ENCODE measurements at regions not wholly inside any gene's neighbourhood (a gene's known extent, or its start where the extent isn't known, plus 50 kb on each side); places are given as distances from the start of the nearest gene placed in this dataset.

DNA sequence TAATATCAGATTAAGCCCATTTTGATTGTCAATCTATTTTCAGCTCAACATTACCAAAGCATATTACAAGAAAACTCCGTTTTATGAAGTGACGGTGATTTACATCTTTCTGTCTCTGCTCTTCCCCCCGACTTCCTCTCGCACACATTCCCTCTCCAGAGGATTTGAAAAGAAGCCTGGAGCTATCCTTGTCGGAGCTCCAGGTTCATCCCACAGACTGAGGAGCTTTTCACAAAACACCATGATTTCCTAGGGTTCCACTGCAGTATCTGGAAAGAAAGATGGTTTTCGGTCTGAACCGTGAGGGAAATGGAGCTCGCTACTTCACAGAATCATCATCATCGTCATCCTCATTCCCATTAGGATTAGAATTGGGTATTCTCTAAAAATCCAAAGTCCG, 655.5 kb upstream of the MGMT start:
- Histone ChIP-seq H3K36me3 (ENCODE audit: insufficient read depth) (no peaks in the 10 kb centered on the region), H3K27ac (ENCODE audit: low read depth) (no peak overlapping the region), H3K4me1 (ENCODE audit: insufficient read depth) (no peaks in the 10 kb centered on the region), H3K4me3 (ENCODE audit: low read depth, low read length) (no peak overlapping the region)
- DNase-seq (ENCODE audit: extremely low spot score): no peak
- WGBS: 77% methylated on average over 10 of the region's 10 CpGs

DNA sequence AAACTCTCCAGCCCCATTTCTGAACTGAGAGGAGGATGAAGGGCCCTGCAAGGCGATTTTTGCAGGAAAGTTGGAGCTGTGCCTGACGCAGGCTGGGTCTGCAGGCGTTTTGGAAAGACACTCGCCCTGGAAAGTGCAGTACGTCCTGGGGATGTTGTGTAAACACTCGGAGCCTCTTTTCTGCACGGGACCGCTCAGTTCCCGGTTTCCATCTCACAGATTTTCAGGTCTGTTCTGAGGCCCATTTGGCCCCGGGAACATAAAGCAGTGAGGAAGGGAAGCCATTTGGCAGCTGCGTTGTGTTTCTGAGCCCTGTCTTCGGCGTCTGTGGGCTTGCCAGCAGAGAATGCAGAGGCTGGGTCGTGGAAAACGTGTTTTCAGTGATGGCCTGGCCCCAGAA, 655.0 kb upstream of the MGMT start:
- Histone ChIP-seq H3K36me3 (ENCODE audit: insufficient read depth) (no peaks in the 10 kb centered on the region), H3K4me3 (ENCODE audit: low read depth, low read length) (no peak overlapping the region), H3K4me1 (ENCODE audit: insufficient read depth) (no peaks in the 10 kb centered on the region), H3K27ac (ENCODE audit: low read depth) (no peak overlapping the region)
- no peak for DNase-seq (ENCODE audit: extremely low spot score)
- WGBS: 48% methylated on average over 15 of the region's 15 CpGs

DNA sequence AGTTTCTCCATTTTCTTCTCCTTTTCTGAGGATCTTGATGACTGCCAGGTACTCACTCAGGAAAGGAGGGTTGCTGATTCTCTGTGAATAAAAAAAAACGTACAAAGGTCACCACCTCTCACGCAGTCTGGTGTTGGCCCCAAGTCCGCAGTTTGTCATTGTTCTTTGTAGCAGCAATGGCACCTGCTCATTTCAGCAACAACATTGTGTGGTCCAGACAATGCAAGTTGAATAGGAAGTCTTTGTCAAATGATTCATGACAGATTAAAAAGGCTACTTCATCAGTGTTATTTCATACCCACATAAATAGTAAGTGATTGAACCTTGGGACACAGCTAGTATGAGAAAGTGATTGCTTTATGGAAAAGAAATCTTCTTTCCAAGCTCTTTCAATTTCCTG, 653.5 kb upstream of the MGMT start:
- Histone ChIP-seq H3K4me3 (ENCODE audit: low read depth, low read length) (no peak overlapping the region), H3K27ac (ENCODE audit: low read depth) (no peak overlapping the region), H3K36me3 (ENCODE audit: insufficient read depth) (no peaks in the 10 kb centered on the region), H3K4me1 (ENCODE audit: insufficient read depth) (no peaks in the 10 kb centered on the region)
- no peak for DNase-seq (ENCODE audit: extremely low spot score)
- WGBS: 67% methylated on average over 3 of the region's 3 CpGs

DNA sequence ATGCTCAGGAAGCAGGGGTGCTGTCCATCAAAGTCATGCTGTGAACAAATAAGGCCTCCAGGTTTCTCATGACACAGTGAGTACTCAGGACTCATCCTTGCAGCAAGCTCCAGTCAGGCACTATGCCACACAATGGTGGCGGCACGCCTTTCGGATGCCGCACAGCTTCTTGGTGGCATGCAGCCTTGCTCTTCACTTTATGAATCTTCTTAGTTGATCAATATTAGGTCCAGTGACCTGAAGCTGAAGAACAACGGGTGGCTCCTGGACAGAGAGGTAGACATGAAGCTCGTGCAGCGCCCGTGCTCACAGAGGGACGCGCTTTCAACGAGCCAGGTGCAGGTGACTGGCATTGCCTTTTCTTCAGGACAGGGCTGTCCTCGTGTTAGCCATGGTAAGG, 653.0 kb upstream of the MGMT start:
- H3K36me3 ChIP-seq (ENCODE audit: insufficient read depth): no peaks in the 10 kb centered on the region
- WGBS: 94% methylated on average over 12 of the region's 12 CpGs
- H3K4me1 ChIP-seq (ENCODE audit: insufficient read depth): no peaks in the 10 kb centered on the region
- no peak overlapping the region for H3K4me3 ChIP-seq (ENCODE audit: low read depth, low read length)
- H3K27ac ChIP-seq (ENCODE audit: low read depth): no peak overlapping the region
- no peak for DNase-seq (ENCODE audit: extremely low spot score)

DNA sequence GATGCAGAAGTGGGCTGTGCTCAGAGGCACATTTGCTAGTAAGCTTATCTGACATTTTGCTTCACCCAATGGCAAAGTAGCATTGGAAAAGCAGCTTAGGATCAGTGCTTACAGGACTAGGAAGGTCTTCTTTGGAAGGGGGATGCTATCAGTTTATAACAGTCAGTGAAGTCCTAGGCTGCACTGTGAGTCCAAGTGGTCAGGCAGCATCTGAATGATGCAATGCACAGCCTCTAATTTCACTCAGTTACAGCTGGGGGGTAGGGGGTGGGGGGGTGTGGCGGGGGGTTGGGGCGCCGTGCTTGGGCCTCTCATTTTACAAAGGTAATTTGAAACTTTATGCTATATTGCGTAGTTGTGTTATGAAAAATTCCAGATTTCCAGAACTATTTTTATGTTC, 652.3 kb upstream of the MGMT start:
- no peak overlapping the region for H3K27ac ChIP-seq (ENCODE audit: low read depth)
- DNase-seq (ENCODE audit: extremely low spot score): no peak
- no peaks in the 10 kb centered on the region for H3K4me1 ChIP-seq (ENCODE audit: insufficient read depth)
- whole genome bisulfite sequencing: 53% methylated on average over 4 of the region's 4 CpGs
- H3K36me3 ChIP-seq (ENCODE audit: insufficient read depth): no peaks in the 10 kb centered on the region
- no peak overlapping the region for H3K4me3 ChIP-seq (ENCODE audit: low read depth, low read length)

DNA sequence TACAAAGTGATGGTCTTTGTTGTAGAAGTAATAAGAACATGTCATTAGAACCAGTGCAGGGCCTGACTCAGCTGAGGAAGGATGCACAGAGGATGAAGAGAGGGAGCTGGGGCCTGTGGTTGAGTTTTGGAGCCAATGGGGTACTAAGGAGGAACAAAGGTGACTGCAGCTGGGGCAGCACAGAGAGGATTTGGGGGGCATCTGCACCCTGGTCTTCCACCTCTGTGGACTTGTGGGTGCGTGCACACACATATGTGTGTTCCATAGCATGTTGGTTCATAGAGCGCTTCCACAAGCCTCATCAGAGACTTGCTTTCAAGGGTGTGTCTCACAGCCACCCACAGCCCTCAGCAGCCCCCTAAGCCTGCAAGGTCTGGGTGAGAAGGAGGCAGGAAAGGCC, 650.3 kb upstream of the MGMT start:
- WGBS: 78% methylated on average over 2 of the region's 2 CpGs
- H3K36me3 ChIP-seq (ENCODE audit: insufficient read depth): no peaks in the 10 kb centered on the region
- DNase-seq (ENCODE audit: extremely low spot score): no peak
- no peak overlapping the region for H3K27ac ChIP-seq (ENCODE audit: low read depth)
- no peaks in the 10 kb centered on the region for H3K4me1 ChIP-seq (ENCODE audit: insufficient read depth)
- H3K4me3 ChIP-seq (ENCODE audit: low read depth, low read length): no peak overlapping the region

DNA sequence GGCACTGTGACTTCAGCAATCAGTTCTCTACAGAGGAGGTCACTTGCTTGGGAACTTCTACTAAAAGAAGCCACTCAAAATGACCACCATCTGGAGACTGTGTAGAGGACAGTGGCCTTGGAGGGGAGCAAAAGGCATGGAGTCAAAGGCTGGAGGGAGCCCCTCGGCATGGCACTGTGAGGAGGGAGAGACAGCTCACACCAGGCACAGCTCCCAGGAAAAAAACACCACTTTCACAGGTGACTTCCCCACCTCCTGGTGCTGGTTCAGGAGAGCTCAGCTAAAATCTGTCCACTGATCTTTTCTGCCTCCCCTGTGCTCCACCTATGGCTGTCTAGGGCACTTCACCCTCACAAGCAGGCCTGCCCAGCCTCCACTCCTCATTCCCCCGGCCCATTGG, 649.4 kb upstream of the MGMT start:
- H3K27ac ChIP-seq (ENCODE audit: low read depth): no peak overlapping the region
- H3K36me3 ChIP-seq (ENCODE audit: insufficient read depth): no peaks in the 10 kb centered on the region
- no peaks in the 10 kb centered on the region for H3K4me1 ChIP-seq (ENCODE audit: insufficient read depth)
- H3K4me3 ChIP-seq (ENCODE audit: low read depth, low read length): no peak overlapping the region
- no peak for DNase-seq (ENCODE audit: extremely low spot score)
- 86% methylated on average over 2 of the region's 2 CpGs for WGBS

DNA sequence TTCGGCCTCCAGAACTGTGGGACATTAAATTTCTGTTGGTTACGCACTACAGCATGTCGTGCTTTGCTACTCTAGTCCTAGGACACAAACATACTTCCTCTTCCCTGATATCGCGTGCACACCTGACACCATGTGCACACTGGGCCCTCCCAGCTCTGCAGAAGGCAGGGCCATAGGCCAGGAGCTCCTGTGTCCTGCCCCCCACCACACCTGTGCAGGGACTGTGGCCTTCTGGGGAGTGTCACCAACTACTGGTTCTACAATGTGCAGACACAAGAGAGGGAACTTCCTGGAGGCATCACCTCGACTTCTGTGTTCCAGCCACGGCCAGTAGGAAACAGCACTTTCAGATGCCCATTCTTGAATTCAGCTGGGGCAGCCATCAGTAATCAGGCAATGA, 646.4 kb upstream of the MGMT start:
- no peaks in the 10 kb centered on the region for H3K36me3 ChIP-seq (ENCODE audit: insufficient read depth)
- DNase-seq (ENCODE audit: extremely low spot score): no peak
- H3K4me1 ChIP-seq (ENCODE audit: insufficient read depth): no peaks in the 10 kb centered on the region
- H3K27ac ChIP-seq (ENCODE audit: low read depth): no peak overlapping the region
- no peak overlapping the region for H3K4me3 ChIP-seq (ENCODE audit: low read depth, low read length)
- WGBS: 76% methylated on average over 7 of the region's 7 CpGs

DNA sequence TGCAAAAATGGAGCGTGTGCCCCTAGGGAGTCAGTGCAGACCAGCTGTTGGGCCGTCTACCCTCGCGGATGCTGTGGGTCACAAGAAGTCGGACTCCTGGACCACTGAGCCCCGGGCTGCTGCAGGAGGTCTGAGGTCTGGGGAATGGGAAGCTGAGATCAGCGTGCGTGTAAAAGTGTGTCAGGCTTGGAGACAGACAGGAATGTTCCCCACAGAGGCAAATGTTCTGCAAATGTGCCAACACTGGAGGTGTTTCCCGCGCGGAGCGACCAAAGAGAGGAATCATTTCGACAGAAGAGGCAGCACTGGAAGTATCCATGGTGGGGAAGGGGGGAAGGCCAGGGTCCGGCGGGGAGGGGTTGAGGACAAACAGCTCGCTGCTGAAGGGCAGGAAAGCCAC, 643.8 kb upstream of the MGMT start:
- no peak overlapping the region for H3K4me3 ChIP-seq (ENCODE audit: low read depth, low read length)
- 88% methylated on average over 16 of the region's 16 CpGs for WGBS
- no peak overlapping the region for H3K27ac ChIP-seq (ENCODE audit: low read depth)

DNA sequence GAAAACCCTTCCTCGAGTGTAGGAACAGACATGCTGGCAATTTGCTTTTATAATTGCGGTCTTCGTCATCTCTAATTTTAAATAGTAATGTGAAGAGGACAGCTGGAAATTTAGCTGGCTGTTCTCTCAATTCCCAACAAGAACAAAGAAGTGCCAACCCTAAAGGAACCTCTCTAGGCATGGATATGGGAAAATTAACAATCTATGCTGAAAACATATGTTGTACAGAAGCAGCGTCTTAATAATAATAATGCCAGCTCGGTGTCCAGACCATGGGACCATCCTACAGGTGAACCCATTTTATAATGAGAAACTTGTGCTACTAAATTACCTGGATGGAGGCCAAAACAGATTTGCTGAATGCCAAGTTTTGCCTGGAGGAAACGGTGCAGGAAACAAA, 641.4 kb upstream of the MGMT start:
- Histone ChIP-seq H3K27ac (ENCODE audit: low read depth) (no peak overlapping the region), H3K4me3 (ENCODE audit: low read depth, low read length) (no peak overlapping the region), H3K4me1 (ENCODE audit: insufficient read depth) (no peaks in the 10 kb centered on the region), H3K36me3 (ENCODE audit: insufficient read depth) (no peaks in the 10 kb centered on the region)
- 73% methylated on average over 6 of the region's 6 CpGs for WGBS
- DNase-seq (ENCODE audit: extremely low spot score): no peak

More for the DNA sequence above, 643.8 kb upstream of the MGMT start:
- no peak for DNase-seq (ENCODE audit: extremely low spot score)
- Histone ChIP-seq H3K36me3 (ENCODE audit: insufficient read depth) (no peaks in the 10 kb centered on the region), H3K4me1 (ENCODE audit: insufficient read depth) (no peaks in the 10 kb centered on the region)

DNA sequence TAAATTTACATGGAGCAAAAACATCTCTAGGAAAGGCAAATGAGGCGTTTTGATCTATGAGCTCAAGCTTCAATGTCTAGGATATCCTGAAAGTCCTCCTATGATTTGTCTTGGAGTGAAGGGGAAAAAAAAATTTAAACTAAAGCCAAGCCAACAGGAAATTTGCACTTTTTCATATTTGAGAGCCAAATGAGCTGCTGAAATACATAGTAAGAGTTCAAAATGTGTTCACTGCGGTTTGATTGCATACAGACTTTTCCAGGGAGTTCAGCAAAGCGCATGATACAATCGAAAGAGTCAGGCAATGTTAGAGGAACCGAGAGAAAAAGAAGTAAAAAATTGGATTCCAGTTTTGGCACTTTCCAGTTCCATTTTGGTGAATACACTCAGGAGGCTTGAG, 633.4 kb upstream of the MGMT start:
- 80% methylated on average over 5 of the region's 5 CpGs for WGBS
- no peak for DNase-seq (ENCODE audit: extremely low spot score)
- H3K36me3 ChIP-seq (ENCODE audit: insufficient read depth): no peaks in the 10 kb centered on the region
- no peak overlapping the region for H3K4me3 ChIP-seq (ENCODE audit: low read depth, low read length)
- H3K4me1 ChIP-seq (ENCODE audit: insufficient read depth): no peaks in the 10 kb centered on the region
- H3K27ac ChIP-seq (ENCODE audit: low read depth): no peak overlapping the region

DNA sequence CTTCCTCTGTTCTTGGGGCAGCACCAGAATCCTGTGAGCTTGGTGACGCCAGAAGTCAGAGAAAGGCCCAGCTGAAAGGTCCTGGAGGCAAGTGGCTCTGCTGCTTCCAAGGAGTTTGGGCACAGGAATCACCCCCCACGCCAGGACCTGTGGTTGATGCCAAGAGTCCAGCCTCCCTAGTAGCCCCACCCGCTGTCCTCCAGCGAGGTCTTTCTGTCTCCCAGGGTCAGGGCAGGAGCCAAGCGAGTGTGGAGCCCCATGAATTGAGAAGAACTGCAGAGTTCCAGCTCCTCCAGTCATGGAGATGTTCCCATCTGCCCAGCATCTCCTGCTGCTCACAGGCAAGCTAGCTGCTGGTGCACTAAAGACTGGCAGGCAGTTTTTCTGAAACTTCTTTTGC, 631.7 kb upstream of the MGMT start:
- no peak overlapping the region for H3K4me3 ChIP-seq (ENCODE audit: low read depth, low read length)
- H3K4me1 ChIP-seq (ENCODE audit: insufficient read depth): no peaks in the 10 kb centered on the region
- no peak overlapping the region for H3K27ac ChIP-seq (ENCODE audit: low read depth)
- no peak for DNase-seq (ENCODE audit: extremely low spot score)
- WGBS: 87% methylated on average over 5 of the region's 5 CpGs
- H3K36me3 ChIP-seq (ENCODE audit: insufficient read depth): no peaks in the 10 kb centered on the region

DNA sequence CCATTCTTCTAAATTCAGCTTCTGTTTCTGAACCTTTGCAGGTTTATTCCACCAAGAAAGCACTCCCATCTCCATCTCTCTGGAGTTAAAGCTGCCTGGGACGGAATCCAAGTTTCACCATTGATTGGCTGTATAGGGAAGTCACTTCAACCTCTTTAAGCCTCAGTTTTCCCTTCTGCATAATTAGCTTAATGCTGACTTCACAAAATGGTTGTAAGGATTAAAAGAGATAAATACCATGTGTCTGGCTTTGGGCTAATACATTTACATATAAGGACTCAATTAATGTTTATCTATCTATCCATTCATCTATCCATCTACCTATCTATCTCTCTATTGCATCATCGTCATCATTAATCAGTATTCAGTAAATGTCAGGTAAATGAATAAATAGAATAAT, 629.6 kb upstream of the MGMT start:
- no peak for DNase-seq (ENCODE audit: extremely low spot score)
- Histone ChIP-seq H3K4me1 (ENCODE audit: insufficient read depth) (no peaks in the 10 kb centered on the region), H3K4me3 (ENCODE audit: low read depth, low read length) (no peak overlapping the region), H3K36me3 (ENCODE audit: insufficient read depth) (no peaks in the 10 kb centered on the region), H3K27ac (ENCODE audit: low read depth) (no peak overlapping the region)
- WGBS: 97% methylated on average over 2 of the region's 2 CpGs

DNA sequence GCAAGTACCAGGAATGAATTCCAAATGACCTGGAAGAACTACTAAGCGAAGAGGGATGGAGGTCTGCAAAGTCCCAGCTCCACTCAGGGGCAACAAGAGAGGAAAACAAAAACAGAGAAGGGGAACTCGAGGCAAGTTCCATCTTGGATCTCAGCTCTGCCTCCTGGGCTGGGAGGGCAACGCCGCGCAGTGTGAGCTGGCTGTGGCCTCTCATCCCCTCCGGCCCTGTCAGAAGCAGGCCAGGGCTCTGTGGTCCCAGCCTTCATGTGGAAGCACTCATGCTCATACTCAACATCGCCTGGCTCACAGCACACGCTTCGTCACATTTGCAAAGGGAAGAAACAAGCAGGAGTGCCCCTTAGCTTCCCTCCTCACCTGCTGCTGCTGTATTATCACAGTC, 627.9 kb upstream of the MGMT start:
- no peak for DNase-seq (ENCODE audit: extremely low spot score)
- 95% methylated on average over 9 of the region's 9 CpGs for WGBS

DNA sequence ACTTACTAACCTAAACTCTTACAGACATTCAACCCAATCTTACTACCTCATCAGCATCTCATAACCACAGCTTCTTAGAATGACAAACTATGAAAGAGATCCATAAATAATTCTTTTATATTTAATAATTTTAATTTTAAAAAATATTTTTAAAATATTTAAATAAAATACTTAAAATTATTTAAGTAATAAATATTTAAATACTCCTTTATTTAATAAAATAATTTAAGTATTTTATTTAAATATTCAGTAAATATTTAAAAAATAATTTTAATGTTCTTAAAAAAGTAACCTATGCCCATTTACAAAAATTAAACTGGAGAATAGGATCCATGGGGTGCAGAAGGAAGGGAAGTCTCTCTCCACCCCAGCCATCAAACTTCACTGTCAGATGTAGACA, 627.3 kb upstream of the MGMT start:
- H3K27ac ChIP-seq (ENCODE audit: low read depth): no peak overlapping the region
- H3K4me3 ChIP-seq (ENCODE audit: low read depth, low read length): no peak overlapping the region
- H3K36me3 ChIP-seq (ENCODE audit: insufficient read depth): no peaks in the 10 kb centered on the region
- H3K4me1 ChIP-seq (ENCODE audit: insufficient read depth): no peaks in the 10 kb centered on the region
- no peak for DNase-seq (ENCODE audit: extremely low spot score)

More for the DNA sequence above, 627.9 kb upstream of the MGMT start:
- H3K36me3 ChIP-seq (ENCODE audit: insufficient read depth): no peaks in the 10 kb centered on the region
- H3K4me1 ChIP-seq (ENCODE audit: insufficient read depth): no peaks in the 10 kb centered on the region
- no peak overlapping the region for H3K27ac ChIP-seq (ENCODE audit: low read depth)
- H3K4me3 ChIP-seq (ENCODE audit: low read depth, low read length): no peak overlapping the region
